ENCODE measurements at regions not wholly inside any gene's neighbourhood (a gene's known extent, or its start where the extent isn't known, plus 50 kb on each side); places are given as distances from the start of the nearest gene placed in this dataset.

DNA sequence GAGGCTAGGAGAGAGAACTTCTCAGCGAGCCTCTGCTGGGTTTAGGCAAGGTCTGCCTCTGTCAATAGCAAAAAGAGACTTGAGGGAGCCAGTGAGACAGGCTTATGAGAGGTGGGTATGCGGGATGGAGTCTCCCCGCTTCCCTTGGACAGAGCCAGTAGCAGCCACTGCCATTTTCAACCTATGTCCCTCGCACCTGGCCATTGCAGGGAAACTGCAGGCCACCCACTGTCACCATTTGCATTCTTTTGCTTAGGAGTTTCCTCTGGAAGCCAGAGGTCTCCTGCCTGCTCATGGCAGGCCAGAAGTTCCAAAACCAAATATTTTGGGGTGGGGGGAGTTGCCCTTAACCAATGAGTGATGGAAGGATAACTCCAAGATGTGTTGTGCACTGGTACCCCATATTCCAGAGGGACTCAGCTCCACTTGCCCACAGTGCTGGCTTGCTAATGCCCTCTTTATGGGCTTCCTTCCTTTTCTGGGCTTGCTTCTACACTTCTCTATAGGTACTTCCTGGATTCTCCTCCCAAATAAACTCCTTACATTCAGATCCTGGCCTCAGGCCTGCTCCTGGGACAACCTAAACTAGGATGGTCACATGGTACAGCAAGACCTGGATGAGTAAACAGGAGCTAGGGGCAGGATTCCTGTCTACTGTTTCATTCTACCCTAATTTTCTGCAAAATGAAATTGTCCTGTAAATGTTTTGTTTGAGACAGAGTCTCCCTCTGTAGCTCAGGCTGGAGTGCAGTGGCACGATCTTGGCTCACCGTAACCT, 108.9 kb upstream of the PROK2 start:
- no peak for DNase-seq (ENCODE audit: low read depth in 2 of 2)

DNA sequence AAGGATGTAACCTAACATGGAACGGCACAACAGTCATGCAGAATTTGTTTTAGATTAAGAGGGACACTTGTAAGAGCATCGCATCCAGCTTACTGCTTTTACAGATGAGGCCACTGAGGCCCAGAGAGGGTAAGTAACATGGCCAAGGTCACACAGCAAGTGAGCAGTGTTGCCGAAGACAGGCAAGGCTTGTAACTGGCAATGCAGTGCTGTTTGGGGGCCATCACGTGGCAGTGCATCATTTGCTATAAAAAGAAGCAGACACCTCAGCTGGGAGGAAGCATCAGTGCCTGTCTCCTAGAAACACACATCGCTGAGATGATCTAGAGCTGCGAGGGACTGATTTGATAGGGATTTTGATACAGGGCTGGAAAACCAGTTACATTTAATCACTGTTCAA, 108.2 kb upstream of the PROK2 start:
- no peak for DNase-seq (ENCODE audit: low read depth in 2 of 2)

DNA sequence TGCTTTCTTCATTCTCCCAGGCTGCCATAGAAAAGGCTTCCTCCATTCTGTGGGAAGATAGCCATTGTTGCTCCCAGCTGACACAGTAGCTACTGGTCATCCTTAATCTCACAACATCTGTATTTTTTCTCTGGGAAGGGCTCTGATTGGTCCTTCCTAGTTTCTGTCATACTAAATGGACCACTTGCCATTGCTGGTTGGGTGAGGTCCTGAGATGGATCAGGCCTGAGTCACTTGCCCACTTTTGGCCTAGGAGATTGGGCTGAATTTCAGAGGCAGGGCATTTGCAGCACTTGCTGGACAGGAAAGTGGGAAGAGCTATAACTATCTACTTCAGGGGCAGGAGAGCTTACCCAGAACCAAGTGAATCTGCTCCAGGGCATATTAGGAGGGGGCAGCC, 106.5 kb upstream of the PROK2 start:
- no peak for DNase-seq (ENCODE audit: low read depth in 2 of 2)

- no peak for DNase-seq (ENCODE audit: low read depth in 2 of 2)
Measured at GRCh38 chr3:71890356-71890931, 105.5 kb upstream of the PROK2 start.

DNA sequence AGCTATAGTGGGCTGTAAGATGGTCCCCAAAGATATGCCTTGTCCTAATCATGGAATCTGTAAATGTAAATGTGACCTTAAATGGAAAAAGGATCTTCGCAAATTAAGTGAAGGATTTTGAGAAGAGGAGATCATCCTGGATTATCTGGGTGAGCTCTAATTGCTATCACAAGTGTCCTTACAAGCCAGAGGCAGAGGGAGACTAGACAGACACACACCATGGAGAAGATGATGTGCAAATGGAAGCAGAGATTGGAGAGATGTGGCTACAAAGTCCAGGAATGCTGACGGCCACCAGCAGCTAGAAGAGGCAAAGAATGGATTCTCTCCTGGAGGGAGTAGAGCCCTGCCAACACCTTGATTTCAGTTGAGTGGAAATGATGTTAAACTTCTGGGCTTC, 102.3 kb upstream of the PROK2 start:
- DNase-seq (ENCODE audit: low read depth in 2 of 2), result no peak

DNA sequence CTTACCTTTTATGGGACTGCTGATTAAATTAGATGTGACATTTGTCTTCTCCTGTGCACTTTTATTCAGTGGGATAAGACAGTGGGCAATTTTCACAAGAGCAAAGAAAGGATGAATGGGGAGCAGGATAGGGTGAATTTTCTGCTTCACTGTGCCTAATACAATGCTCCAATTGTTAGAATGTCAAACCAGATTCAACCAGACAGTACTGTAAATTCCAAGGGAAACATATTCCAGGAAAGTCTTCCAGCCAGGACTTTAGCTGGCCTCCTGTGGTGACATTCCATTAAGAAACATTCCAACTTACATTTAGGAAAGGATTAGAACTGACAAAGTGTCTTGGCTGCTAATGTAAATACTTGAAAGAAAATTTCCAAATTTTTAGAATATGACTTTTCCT, 100.1 kb upstream of the PROK2 start:
- no peak for DNase-seq (ENCODE audit: low read depth in 2 of 2)

- DNase-seq (ENCODE audit: low read depth in 2 of 2), result no peak
Measured at GRCh38 chr3:71881732-71882131, 96.8 kb upstream of the PROK2 start.

GRCh38 chr3:71881041-71881440, 96.1 kb upstream of the PROK2 start:
- DNase-seq (ENCODE audit: low read depth in 2 of 2), result no peak

- DNase-seq (ENCODE audit: low read depth in 2 of 2), result no peak
Measured at GRCh38 chr3:71879089-71879488, 94.1 kb upstream of the PROK2 start.

DNA sequence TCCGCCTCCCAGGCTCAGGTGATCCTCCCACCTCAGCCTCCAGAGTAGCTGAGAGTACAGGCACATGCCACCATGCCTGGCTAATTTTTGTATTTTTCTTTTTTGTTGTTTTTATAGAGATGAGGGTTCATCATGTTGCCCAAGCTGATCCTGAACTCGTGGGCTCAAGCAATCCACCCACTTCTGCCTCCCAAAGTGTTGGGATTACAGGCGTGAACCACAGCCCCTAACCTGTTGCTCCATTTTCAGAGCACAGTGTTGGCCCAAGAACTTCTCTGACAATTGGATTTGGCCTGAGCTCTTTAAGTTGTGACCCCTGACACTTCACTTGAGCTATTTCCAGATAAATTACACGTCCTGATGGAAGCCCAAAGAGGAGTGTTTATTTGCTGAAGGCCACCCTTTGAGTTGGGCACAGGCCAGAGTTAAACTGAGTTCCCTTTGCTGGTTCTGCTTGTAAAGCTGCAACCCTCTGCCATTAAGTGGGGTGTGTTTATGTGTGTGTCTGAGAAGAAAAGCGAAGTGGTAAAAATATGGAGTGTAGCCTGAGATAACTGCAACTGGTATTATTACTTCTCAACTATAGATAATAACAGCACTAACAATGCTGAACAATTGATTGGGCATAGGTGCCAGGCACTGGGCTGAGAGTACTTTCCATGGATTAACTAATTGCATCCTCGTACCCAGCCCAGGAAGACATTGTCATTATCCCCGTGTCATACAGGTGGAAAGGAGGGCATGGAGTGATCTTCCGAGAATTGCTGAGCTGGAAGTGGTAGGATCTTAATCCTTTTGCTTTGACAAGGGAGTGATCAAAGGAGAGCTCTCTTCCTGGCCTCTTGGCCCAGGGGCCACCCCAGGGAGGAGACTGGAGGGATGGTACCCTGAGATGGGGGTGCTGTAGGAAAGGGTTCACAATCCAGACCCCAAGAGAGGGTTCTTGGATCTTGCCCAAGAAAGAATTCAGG, 91.5 kb upstream of the PROK2 start:
- DNase-seq (ENCODE audit: low read depth in 2 of 2), result no peak

- peak; percentile 37 to 69 for DNase-seq (ENCODE audit: low read depth in 2 of 2)
Measured at GRCh38 chr3:71875461-71875947, 90.6 kb upstream of the PROK2 start.

GRCh38 chr3:71874618-71875017, 89.7 kb upstream of the PROK2 start:
- no peak for DNase-seq (ENCODE audit: low read depth in 2 of 2)

- DNase-seq (ENCODE audit: low read depth in 2 of 2), result no peak
Measured at GRCh38 chr3:71873093-71873611, 88.2 kb upstream of the PROK2 start.

- DNase-seq (ENCODE audit: low read depth in 2 of 2), result no peak
Measured at GRCh38 chr3:71872256-71872655, 87.3 kb upstream of the PROK2 start.

DNA sequence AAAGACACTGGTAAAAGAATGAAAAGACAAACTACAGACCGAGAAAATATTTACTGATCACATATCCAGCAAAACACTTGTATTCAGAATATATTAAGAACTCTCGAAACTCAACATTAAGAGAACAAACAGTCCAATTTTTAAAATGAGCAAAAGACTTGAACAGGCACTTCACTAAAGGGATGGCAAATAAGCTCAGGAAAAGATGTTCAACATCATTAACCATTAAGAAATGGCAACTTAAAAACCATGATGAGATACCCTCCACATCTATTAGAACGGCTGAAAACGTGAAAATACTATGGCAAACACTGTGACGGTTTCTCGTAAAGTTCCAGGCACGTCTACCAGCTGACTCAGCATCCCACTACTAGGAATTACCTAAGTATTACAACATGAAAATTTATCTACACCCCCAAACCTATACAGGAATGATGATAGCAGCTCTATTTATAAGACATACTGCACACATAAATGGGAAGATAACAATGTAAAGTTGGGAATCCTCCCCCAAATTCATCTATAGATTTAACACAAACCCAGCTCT, 86.1 kb upstream of the PROK2 start:
- DNase-seq (ENCODE audit: low read depth in 2 of 2), result no peak

DNA sequence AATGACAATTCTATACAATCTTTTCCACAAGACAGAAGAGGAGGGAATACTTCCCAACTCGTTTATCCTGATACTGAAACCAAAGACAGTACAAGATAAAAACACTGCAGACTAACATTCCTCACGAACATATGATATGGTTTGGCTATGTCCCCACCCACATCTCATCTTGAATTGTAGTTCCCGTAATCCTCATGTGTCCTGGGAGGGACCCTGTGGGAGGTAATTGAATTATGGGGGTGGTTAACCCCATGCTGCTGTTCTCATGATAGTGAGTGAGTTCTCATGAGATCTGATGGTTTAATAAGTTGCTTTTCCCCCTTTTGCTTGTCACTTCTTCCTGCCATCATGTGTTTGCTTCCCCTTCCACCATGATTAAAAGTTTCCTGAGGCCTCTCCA, 83.9 kb upstream of the PROK2 start:
- DNase-seq (ENCODE audit: low read depth in 2 of 2), result no peak

DNA sequence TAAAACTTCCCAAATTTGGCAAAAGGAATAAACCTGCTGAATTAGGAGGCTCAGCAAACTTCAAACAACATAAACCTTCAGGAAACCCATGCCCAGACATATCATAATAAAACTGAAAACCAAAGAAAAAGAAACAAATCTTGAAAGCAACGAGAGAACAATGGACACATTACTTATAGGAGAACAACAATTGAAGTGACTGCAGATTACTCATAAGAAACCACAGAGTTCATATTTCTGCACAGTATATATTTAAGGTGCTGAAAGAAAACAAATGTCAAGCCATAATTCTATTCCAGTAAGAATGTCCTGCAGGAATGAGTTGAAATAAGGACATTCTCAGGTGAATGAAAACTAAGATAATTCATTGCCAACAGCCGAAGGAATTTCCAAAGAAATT, 80.8 kb upstream of the PROK2 start:
- DNase-seq (ENCODE audit: low read depth in 2 of 2), result no peak

DNA sequence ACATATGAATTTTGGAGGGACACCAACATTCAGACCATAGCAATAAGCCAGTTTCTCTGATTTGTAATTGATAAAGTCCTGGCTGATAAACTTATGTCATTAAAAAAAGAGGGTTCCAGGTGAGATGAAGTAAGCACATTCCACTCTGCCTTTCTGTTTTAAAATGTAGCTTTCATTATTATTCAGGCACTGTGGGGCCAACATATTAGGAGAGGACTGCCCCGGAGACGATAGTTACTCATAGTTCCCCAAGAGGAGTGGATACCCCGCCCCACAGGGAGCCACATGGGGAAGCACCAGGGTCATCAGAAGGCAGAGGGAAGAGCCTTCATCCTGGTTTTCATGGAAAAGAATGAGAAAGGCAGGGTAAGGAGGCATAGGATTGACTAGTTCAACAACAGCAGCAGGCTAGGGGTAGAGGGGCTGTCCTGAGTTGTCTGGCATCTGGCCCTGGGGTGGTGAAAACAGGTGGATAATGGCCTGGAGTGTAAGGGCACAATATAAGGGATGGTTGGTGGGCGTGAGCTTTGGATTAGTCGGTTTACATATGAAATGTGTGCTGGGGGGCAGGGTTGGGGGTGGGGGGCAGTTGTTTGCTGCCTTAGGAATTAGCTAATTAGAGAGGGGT, 78.7 kb upstream of the PROK2 start:
- DNase-seq (ENCODE audit: low read depth in 2 of 2), result no peak

DNA sequence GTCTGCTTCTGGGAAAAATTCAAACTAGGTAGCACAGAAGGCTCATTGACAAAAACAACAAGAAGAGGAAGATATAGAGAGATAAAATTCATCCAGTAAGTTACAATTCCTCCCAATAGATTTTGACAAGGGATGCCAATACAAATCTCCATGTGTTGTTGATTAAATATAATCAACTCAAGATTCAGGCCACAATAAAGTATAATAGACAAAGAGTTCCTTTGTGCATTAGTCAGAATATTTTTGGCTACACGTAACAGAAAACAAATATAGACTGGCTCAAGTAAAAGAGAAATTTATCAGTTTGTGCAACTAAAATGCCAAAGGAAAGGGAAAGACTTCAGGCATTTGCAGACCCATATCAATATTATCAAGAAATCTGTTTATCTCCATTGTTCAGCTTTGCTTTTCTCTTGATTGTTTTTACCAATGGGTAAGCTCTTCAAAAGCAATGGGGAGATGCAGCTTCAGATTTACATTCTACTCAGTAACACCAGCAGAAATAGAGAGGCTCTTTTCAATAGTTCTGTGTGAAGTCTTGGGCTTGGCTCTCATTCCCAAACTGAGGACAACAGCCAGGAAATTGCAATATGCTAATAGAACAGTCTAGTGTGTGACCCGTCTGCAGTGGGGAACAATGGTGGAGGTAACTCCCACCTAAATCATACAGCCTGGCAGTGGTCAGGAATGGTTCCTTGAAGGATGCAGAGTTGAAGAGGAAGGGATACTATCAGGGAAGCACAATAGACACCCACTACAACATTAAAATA, 77.6 kb upstream of the PROK2 start:
- DNase-seq (ENCODE audit: low read depth in 2 of 2), result no peak

- DNase-seq (ENCODE audit: low read depth in 2 of 2), result no peak
Measured at GRCh38 chr3:71859123-71859519, 74.2 kb upstream of the PROK2 start.
